AG08395 (cell line): ENCODE measurements at regions not wholly inside any gene's neighbourhood (a gene's known extent, or its start where the extent isn't known, plus 50 kb on each side); places are given as distances from the start of the nearest gene placed in this dataset.
"Not testable (repeated sequence)": the region's sequence is repeated elsewhere in the genome, so short reads cannot be mapped to it uniquely, and the experiment has no call there.

Experiments
- DNase-seq: peaks from one replicate; pipeline ENCODE4 v3.0.0; 2012; ENCODE audit warnings: mixed read lengths, low spot score

GRCh38 chr10:8344756-8345155 lies 290.3 kb downstream of the GATA3 start:
- DNase-seq, result no peak

GRCh38 chr10:8346861-8347260 lies 292.4 kb downstream of the GATA3 start:
- no peak for DNase-seq

GRCh38 chr10:8347614-8348013 lies 293.1 kb downstream of the GATA3 start:
- DNase-seq, result not testable (repeated sequence)

- no peak for DNase-seq
Measured at GRCh38 chr10:8349610-8350249, 295.2 kb downstream of the GATA3 start.

DNA sequence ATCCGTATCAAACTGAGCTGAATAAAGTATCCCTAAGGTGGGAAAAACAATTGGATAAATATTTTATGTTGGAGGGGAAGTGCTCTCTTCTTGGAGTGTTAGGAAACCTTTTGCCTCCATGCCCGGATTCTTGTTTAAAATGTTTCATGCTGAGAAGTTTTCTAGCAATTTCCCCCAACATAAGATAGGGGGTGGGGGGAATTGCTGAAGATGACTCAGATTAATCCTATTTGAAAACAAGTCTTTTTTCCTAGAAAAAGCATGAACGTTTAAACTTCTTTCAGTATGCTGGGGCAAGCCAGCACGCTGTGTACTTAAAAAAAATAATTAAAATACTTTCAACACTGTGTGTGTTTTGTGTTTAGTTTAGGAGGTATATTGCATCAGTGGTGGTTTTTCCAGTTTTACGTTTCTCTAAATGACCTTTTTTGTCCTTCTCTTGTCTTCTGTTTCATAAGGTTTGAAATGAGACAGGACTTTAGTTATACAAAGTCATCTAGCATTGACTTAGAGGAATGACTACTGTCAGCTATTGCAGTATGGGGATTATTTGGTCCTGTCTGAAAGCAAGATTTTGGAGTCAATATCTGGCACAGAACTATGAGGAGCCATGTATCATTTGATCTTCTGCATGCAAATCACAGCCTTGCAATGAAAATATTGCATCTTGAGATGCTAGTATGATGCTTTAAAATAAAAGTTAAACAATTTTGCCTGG lies 295.9 kb downstream of the GATA3 start:
- DNase-seq, result no peak

DNA sequence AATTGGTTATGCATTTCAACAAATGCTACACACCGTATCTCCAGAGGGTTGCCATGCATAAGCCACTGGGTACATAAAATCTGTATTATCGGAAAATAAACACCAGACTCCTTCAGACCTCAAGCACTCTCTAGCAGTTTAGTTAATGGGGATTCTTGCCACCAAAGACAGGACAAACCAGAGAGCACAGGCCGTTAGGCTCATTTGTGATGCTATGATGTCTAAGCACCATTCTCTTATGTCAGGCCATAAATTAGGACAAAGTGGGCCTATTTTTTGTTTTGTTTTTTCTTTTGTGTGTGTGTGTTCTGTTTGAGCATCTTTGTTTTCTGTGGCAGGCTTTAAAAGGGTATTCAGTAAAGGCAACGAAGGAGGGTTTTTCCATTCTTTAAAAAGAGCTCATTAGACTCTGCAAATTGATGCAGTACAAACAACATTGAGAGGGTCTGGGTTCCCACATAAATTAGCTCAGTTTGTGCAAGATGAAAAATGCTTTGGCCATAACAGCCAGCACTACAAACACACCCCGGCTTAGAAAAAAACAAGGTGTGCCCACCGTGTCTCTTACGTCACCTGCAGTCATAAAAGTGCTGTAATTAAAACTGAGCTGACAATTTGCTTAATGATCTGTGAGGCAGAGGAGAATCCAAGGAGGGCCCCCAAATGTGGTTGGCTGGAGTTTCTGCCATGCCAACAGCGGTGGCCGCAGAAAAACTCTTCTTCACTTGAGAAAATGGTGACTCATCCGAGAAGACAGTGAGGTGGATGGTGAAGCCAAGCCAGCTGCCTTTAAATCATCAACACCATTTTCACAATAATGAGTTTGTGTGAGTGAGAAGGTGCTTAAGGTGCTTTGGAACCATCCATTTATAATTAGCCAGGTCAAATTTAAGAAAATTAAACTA lies 297.9 kb downstream of the GATA3 start:
- DNase-seq, result no peak

- DNase-seq, result no peak
Measured at GRCh38 chr10:8356283-8356682, 301.8 kb downstream of the GATA3 start.

- DNase-seq, result no peak
Measured at GRCh38 chr10:8359467-8359866, 305.0 kb downstream of the GATA3 start.

GRCh38 chr10:8360365-8360764 lies 305.9 kb downstream of the GATA3 start:
- DNase-seq, result no peak

- no peak for DNase-seq
Measured at GRCh38 chr10:8360814-8361509, 306.5 kb downstream of the GATA3 start.

DNA sequence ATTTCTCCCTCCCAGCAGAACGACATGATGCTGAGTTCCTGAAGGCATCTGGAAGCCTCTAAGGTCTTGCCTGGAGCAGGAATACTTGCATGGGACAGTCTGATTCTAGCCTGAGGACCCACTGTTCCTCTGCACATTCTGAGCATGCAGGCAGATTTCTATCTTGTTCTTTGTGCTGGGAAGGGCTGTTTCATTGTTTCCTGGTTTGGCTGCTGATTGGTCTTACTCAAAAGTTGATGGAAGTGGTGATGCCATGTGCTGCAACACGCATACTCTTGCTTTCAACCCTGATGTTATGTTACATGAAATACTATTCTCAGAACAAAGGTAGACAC lies 307.0 kb downstream of the GATA3 start:
- no peak for DNase-seq

DNA sequence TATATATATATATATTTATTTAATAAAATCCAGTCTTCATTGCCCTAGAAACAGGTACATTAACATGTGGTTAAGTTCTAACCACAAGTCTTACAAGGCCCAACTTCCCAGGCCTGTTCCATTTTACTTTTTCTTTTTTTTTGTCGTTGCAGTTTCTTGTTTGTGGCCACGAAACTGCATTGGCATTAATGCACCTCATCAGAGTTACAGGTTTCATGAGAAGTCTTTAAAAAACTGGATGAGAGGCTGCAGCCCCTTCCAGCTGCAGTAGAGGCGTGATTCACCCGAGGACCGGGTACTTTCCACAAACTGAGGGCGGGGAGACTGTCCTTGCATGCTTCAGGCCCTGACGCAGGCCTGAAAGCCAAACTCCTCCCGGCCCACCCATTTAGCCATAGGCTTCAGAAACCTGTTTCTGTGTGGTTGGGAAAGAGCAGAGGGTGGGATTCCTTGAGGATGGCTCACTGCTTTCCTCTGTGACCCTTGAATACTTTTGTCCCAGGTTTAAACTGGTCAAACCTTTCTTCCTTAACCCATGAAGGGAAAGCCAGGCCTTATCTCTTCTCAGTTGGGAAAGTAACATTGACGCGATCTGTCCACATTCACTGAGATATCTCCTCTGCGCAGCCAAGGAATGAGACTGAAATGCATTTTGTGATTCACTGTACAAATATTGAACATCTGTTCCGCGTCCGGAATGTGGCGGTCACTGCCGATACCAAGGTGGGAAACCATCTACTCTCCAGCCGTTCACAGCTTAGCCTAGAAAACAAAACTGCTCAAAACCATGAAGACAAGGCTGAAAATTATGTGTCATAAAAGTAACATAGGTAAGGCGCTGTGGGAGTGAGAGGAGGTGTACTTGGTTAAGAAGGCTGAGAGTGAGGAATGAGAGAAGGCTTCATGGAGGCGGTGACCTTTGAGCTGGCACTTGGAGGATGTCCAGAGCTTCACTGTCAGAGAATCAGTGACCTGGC lies 311.7 kb downstream of the GATA3 start:
- DNase-seq, result no peak

DNA sequence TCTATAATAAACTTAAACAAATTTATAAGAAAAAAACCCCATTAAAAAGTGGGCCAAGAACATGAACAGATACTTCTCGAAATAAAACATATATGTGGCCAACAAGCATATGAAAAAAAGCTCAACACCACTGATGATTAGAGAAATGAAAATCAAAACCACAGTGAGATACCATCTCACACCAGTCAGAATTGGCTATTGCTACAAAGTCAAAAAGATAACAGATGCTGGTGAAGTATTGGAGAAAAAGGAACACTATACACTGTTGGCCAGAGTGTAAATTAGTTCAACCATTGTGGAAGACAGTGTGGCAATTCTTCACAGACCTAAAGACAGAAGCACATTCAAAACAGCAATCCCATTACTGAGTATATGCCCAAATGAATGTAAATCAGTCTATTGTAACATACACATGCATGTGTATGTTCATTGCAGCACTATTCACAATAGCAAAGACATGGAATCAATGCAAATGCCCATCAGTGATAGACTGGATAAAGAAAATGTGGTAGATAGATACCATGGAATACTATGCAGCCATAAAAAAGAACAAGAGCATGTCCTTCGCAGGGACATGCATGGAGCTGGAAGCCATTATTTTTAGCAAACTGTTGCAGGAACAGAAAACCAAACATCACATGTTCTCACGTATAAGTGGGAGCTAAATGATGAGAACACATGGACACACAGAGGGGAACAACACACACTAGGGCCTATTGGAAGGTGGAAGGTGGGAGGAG lies 313.4 kb downstream of the GATA3 start:
- DNase-seq, result not testable (repeated sequence)

DNA sequence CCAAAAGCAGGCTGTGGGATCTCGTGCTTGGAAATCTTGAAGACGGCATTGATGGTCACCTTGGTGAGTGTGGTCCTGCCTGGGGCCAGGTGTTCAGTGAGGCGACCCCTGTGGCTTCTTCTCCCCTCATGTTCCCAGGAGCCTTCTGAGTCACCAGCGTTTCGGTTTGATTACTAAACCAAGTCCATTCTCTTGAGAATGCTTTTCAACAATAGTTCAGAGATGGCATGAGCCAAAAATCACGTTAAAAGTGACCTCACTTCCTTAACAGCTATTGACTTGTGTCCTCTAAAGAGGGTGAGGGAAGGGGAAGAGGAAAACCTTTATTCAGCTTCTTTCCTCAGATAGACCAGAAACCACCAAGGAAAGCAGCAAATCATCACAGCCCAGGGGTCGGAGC lies 315.2 kb downstream of the GATA3 start:
- DNase-seq, result no peak

DNA sequence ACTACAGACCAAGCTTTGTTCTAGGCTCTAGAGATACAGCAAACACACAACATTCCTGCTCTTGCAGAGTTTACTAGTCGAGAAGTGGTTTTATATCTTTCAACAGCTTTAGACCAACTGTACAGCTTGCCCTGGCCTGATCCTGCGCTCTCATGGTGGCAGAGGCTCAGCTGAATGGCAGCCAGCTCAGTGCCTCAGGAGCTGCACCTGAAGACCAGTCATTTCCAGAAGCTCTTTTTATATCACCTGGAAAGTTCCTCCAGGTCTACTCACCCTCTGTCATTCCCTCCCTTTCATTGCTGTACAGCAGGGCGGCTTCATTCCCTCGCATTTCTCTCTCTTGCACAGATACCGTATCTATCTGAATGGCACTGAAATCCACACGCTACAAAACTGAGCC lies 319.8 kb downstream of the GATA3 start:
- no peak for DNase-seq

DNA sequence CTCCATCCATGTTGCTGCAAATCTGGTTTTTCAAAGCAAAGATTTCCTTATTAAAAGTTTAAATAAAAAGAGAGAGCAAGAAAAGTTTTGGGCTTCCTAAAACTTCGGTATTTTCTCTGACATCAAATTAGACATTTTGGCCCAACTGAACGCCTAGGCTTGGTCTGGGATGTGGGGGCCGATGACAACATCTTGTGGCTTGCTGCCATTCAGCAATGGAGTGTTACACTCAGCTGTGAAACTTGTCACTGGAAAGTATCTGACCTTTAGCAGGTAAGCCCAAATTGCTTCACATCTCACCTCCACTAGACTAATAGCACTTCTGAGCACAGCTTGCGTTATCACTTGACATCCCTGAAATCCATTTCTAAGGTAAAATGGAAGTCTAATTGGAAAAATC lies 320.6 kb downstream of the GATA3 start:
- no peak for DNase-seq

DNA sequence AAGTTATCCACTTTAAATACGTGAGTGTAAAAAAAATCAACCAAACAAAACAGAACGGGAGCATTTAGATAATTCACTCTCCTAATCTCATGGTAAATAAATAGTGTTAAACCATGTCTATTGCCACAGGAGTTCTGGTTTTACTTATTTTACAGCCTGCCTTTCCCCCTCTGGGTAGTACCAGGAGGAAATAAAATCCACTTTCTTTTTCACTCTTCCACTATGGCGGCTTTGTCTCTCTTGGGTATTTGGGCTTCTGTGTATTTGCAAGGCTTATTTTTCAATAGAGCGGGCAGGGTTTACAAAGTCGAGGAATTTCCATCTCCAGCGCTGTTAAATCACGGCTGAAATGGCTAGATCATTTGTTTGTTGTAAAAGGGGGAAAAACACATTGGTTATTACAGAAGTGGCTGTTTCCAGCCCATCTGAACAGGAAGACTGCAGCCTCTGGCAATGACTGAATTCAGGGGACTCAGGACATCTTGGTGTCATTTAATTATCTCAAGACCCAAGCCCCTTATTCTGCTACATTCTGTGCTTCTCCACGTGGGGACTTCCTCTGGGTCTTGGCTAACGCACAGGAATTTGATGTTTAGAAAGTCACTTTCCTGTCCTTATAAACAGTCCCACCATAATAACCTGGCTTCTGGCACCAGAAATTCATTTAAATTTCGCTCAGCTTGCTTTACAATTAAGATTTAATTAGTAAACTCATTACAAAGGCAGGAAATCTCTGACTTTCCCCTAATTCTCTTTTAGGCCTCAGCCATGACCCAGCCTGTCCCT lies 323.9 kb downstream of the GATA3 start:
- DNase-seq, result no peak

GRCh38 chr10:8379906-8380832 lies 325.7 kb downstream of the GATA3 start:
- no peak for DNase-seq
